Gastroesophageal sphincter (tissue), 4 donors: ENCODE measurements at regions not wholly inside any gene's neighbourhood (a gene's known extent, or its start where the extent isn't known, plus 50 kb on each side); places are given as distances from the start of the nearest gene placed in this dataset.

Experiments used
- ATAC-seq: fragments of 150-250 bp; one replicate; pipeline ENCODE4 v1.9.1; 2016; ENCODE audit warnings: mild to moderate bottlenecking, moderate library complexity
- H3K27ac ChIP-seq, 4 donors: fragments of 200-600 bp; sonication (generic) in 3 of 4; 1 replicate in 3 of 4; 2 replicates in 1 of 4; pipeline ENCODE4 v1.5.1; 2016 to 2019
- H3K27me3 ChIP-seq: fragments of 200-600 bp; sonication (generic); one replicate; pipeline ENCODE4 v1.5.1; 2019
- H3K36me3 ChIP-seq, 2 donors: fragments of 200-600 bp; sonication (generic); one replicate each; pipeline ENCODE4 v1.5.1; 2019; ENCODE audit warnings: control low read depth in 1 of 2
- H3K4me1 ChIP-seq, 3 donors: fragments of 200-600 bp; sonication (generic); 1 replicate in 2 of 3; 2 replicates in 1 of 3; pipeline ENCODE4 v1.5.1; 2016 to 2019; ENCODE audit warnings: control low read depth in 2 of 3
- H3K4me3 ChIP-seq, 2 donors: fragments of 200-600 bp; sonication (generic); one replicate each; pipeline ENCODE4 v1.5.1; 2019; ENCODE audit warnings: mild to moderate bottlenecking in 1 of 2, moderate library complexity in 1 of 2
- H3K9me3 ChIP-seq, 3 donors: fragments of 200-600 bp; sonication (generic); one replicate each; pipeline ENCODE4 v1.5.1; 2017 to 2019; ENCODE audit warnings: control low read depth in 2 of 3
- CTCF ChIP-seq, 4 experiments: fragments of 200-600 bp in 2 of 4; fragments of 450-650 bp in 2 of 4; sonication (generic) in 1 of 4; IDR thresholded peaks; one replicate each; pipeline ENCODE4 v1.5.1; 2017 to 2019; ENCODE audit warnings: antibody characterized with exemption in 4 of 4, mild to moderate bottlenecking in 2 of 4, moderate library complexity in 2 of 4
- EP300 ChIP-seq: sonication (generic); formaldehyde crosslinking; IDR thresholded peaks from one replicate; pipeline ENCODE4 v1.6.1; 2017; ENCODE audit warnings: antibody characterized with exemption, mild to moderate bottlenecking
- POLR2A ChIP-seq, 2 donors: fragments of 450-650 bp; IDR thresholded peaks; one replicate each; pipeline ENCODE4 v1.6.1; 2017; ENCODE audit warnings: antibody characterized with exemption in 2 of 2, mild to moderate bottlenecking in 2 of 2, moderate library complexity in 1 of 2
- POLR2AphosphoS5 ChIP-seq: sonication (generic); formaldehyde crosslinking; IDR thresholded peaks from one replicate; pipeline ENCODE4 v1.6.1; 2017; ENCODE audit warnings: antibody characterized with exemption
- WGBS, 2 donors: methylation state at CpG; one replicate each; pipeline ENCODE4 v1.1.5; 2018; ENCODE audit warnings: low coverage in 1 of 2; 5-methylcytosine and 5-hydroxymethylcytosine counted together

GRCh38 chr4:25578432-25578831 lies 77.2 kb upstream of the SLC34A2 start:
- H3K27ac ChIP-seq, result no peak overlapping the region
- no peaks in the 10 kb centered on the region for H3K36me3 ChIP-seq
- no peaks in the 10 kb centered on the region for H3K9me3 ChIP-seq
- no peaks in the 10 kb centered on the region for H3K4me1 ChIP-seq
- H3K27me3 ChIP-seq, result no peaks in the 10 kb centered on the region
- TF ChIP-seq POLR2AphosphoS5, result no peak
- TF ChIP-seq EP300, result no peak
- no peak for TF ChIP-seq POLR2A (IDR thresholded peaks at IDR 0.05)
- no peak for TF ChIP-seq CTCF (IDR thresholded peaks at IDR 0.05)
- 16 to 61% methylated on average over 2 of the region's 2 CpGs for WGBS, 2 donors
- no peak for ATAC-seq
- H3K4me3 ChIP-seq, result no peak overlapping the region

DNA sequence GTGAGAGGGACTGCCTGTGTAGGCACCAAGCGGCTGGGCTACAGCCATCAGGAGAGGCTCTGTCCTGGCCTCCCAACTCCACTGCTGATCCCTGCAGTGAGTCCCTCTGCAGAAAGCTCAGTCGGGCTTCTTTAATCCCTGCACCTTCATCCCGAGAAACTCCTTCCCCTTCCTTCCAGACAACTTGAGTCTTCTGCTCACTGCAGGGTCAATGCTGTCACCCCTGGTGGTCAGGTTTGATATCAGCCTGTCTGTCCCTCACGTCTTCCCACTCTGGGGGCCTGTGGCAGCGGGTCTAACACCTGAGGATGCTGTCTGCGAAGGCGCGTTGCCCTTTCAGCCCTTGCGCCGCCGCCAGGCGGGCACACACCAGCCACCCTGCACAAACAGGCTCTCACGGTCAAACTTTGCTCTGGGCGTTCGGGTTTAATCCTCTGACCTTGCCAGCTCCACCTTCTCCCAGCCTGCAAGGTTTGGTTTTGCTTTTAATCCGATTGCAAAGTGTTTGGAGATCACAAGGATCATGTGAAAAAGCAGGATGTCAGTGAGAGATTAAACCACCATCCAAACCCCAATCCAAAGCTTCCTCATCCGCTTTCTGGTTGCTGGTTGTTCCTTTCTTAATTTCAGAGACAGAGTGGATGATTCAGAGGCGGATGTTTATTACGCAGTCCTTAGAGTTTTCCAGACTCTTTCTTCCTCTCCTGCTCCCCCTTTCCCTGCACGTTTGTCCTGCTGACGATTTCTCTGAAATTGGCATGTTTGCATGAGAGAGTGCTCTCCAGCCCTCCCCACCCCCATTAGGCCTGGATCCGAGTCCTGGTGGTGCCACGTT lies 74.8 kb upstream of the SLC34A2 start:
- 69 to 71% methylated on average over 10 to 19 of the region's 23 CpGs for WGBS, 2 donors
- TF ChIP-seq POLR2A (IDR thresholded peaks at IDR 0.05), result no peak
- TF ChIP-seq CTCF (IDR thresholded peaks at IDR 0.05), result no peak
- TF ChIP-seq EP300, result no peak
- TF ChIP-seq POLR2AphosphoS5, result no peak
- Histone ChIP-seq H3K36me3 (no peaks in the 10 kb centered on the region), H3K27me3 (no peaks in the 10 kb centered on the region), H3K9me3 (no peaks in the 10 kb centered on the region), H3K4me3 (no peak overlapping the region), H3K4me1 (no peaks in the 10 kb centered on the region), H3K27ac (no peak overlapping the region)
- no peak for ATAC-seq

DNA sequence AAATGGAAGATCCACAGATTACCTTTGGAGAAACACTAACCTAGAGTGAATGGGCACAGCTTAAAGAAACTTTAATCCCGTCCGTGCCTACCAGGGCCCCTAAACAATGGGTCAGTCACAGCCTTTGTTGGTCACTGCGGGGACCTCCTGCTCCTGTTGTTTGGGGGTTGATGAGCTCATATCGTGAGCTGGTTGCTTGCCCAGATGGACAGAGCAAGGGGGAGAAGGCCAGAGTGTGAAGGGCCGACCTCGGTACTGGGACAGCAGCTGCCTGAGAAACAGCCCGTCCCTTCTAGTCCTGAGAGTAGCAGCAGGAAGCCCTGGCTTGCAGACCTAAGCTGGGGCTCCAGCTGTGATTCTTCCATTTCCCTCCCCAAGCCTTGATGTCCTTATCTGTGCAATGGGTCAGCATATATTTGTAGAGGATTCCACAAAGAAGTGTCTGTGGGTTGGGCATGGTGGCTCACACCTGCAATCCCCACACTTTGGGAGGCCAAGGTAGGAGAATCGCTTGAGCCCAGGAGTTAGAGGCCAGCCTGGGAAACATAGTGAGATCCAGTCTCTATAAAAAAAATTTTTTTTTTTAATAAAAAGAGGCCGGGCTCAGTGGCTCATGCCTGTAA lies 69.6 kb upstream of the SLC34A2 start:
- ATAC-seq, result no peak
- no peaks in the 10 kb centered on the region for H3K36me3 ChIP-seq
- WGBS, 2 donors, result 30 to 76% methylated on average over 2 to 4 of the region's 9 CpGs
- H3K4me1 ChIP-seq, result no peaks in the 10 kb centered on the region
- no peaks in the 10 kb centered on the region for H3K9me3 ChIP-seq
- no peak overlapping the region for H3K27ac ChIP-seq
- no peaks in the 10 kb centered on the region for H3K27me3 ChIP-seq
- no peak for TF ChIP-seq POLR2AphosphoS5
- H3K4me3 ChIP-seq, result no peak overlapping the region

DNA sequence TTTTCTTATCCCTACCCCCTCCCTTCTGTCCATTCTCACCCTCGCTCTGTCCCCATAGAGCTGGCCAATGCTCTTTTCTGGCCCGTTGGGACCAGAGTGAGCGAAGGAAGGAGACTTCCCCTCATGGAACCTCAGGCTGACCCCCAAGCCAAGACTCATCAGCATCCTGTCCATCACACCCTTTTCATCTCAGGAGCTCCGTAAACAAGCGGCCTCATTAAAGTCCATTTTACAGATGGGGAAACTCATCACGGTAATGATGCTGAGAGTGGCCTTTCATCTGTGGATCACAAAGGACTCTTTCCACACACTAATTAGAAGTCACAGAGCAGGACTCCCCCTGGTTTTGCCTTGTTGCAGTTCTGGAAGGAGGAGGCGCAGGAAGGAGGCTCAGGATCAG lies 67.4 kb upstream of the SLC34A2 start:
- 70 to 100% methylated on average over 1 to 6 of the region's 7 CpGs for WGBS, 2 donors
- Histone ChIP-seq H3K36me3 (no peaks in the 10 kb centered on the region), H3K4me3 (no peak overlapping the region), H3K4me1 (no peaks in the 10 kb centered on the region), H3K9me3 (no peaks in the 10 kb centered on the region), H3K27me3 (no peaks in the 10 kb centered on the region), H3K27ac (no peak overlapping the region)
- TF ChIP-seq CTCF (IDR thresholded peaks at IDR 0.05), result no peak
- TF ChIP-seq POLR2A (IDR thresholded peaks at IDR 0.05), result no peak
- TF ChIP-seq POLR2AphosphoS5, result no peak
- TF ChIP-seq EP300, result no peak
- no peak for ATAC-seq

DNA sequence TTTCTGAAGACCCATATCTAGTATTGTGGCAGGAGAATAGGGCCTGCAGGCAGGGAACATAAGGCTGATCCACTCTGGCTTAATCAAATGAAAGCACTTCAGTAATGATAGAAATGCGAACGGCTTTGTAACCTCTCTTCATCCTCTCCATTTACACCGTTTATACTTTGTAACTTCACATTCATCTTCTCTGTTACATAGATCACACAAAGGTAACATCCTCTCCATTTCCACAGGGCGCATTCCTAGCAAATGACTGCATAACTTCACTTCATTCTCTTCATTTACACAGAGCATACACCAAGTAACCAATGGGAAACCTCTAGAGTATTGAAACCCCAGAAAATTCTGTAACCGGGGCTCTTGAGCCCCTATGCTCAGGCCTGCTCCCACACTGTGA lies 65.5 kb upstream of the SLC34A2 start:
- 59 to 65% methylated on average over 5 of the region's 5 CpGs for whole genome bisulfite sequencing, 2 donors
- Histone ChIP-seq H3K27me3 (no peaks in the 10 kb centered on the region), H3K36me3 (no peaks in the 10 kb centered on the region), H3K4me3 (no peak overlapping the region), H3K4me1 (no peaks in the 10 kb centered on the region), H3K9me3 (no peaks in the 10 kb centered on the region), H3K27ac (no peak overlapping the region)
- TF ChIP-seq CTCF (IDR thresholded peaks at IDR 0.05) (no peak), EP300 (no peak), POLR2A (IDR thresholded peaks at IDR 0.05) (no peak), POLR2AphosphoS5 (no peak)
- ATAC-seq, result no peak
